ENCODE measurements at regions not wholly inside any gene's neighbourhood (a gene's known extent, or its start where the extent isn't known, plus 50 kb on each side); places are given as distances from the start of the nearest gene placed in this dataset.

- Histone ChIP-seq H3K4me1 (ENCODE audit: insufficient read depth, low read length, severe bottlenecking) (peaks cover 9% of the 10 kb centered on the region), H3K27ac (ENCODE audit: low read depth, low read length, poor library complexity, severe bottlenecking) (no peak overlapping the region), H3F3A (ENCODE audit: insufficient read depth, low read length) (no peaks in the 10 kb centered on the region), H3K27me3 (ENCODE audit: insufficient read depth, low read length) (no peaks in the 10 kb centered on the region), H3K79me2 (ENCODE audit: insufficient read depth, low read length) (no peaks in the 10 kb centered on the region), H3K4me2 (ENCODE audit: low read length) (no peak overlapping the region), H3K9me2 (ENCODE audit: low read depth, low read length) (no peaks in the 10 kb centered on the region), H3K4me3 (ENCODE audit: low read depth, low read length, poor library complexity, severe bottlenecking) (no peak overlapping the region), H3K9ac (ENCODE audit: low read length) (no peak overlapping the region), H2AFZ (ENCODE audit: low read length) (no peak overlapping the region), H4K20me1 (ENCODE audit: insufficient read depth, low read length) (no peaks in the 10 kb centered on the region), H3K9me3 (ENCODE audit: low read length) (no peaks in the 10 kb centered on the region), H3K36me3 (ENCODE audit: insufficient read depth, low read length) (no peaks in the 10 kb centered on the region)
- TF ChIP-seq EZH2 (IDR thresholded peaks at IDR 0.05; ENCODE audit: borderline replicate concordance, low read length) (no peak), CTCF (IDR thresholded peaks at IDR 0.05; ENCODE audit: low read length) (no peak)
Measured at GRCh38 chr5:122690266-122690665, 84.6 kb upstream of the SNX2 start.

GRCh38 chr5:122691931-122692330 lies 82.9 kb upstream of the SNX2 start:
- Histone ChIP-seq H3K4me3 (ENCODE audit: low read depth, low read length, poor library complexity, severe bottlenecking) (no peak overlapping the region), H3K4me1 (ENCODE audit: insufficient read depth, low read length, severe bottlenecking) (peaks cover 15% of the 10 kb centered on the region), H3F3A (ENCODE audit: insufficient read depth, low read length) (no peaks in the 10 kb centered on the region), H3K4me2 (ENCODE audit: low read length) (no peak overlapping the region), H3K9me2 (ENCODE audit: low read depth, low read length) (no peaks in the 10 kb centered on the region), H3K27me3 (ENCODE audit: insufficient read depth, low read length) (no peaks in the 10 kb centered on the region), H3K9ac (ENCODE audit: low read length) (no peak overlapping the region), H3K36me3 (ENCODE audit: insufficient read depth, low read length) (no peaks in the 10 kb centered on the region), H2AFZ (ENCODE audit: low read length) (no peak overlapping the region), H3K27ac (ENCODE audit: low read depth, low read length, poor library complexity, severe bottlenecking) (no peak overlapping the region), H3K9me3 (ENCODE audit: low read length) (no peaks in the 10 kb centered on the region), H4K20me1 (ENCODE audit: insufficient read depth, low read length) (no peaks in the 10 kb centered on the region), H3K79me2 (ENCODE audit: insufficient read depth, low read length) (no peaks in the 10 kb centered on the region)
- TF ChIP-seq CTCF (IDR thresholded peaks at IDR 0.05; ENCODE audit: low read length) (no peak), EZH2 (IDR thresholded peaks at IDR 0.05; ENCODE audit: borderline replicate concordance, low read length) (no peak)

GRCh38 chr5:122693963-122694362 lies 80.9 kb upstream of the SNX2 start:
- Histone ChIP-seq H3K9me3 (ENCODE audit: low read length) (no peaks in the 10 kb centered on the region), H3K27me3 (ENCODE audit: insufficient read depth, low read length) (no peaks in the 10 kb centered on the region), H3K9ac (ENCODE audit: low read length) (no peak overlapping the region), H2AFZ (ENCODE audit: low read length) (no peak overlapping the region), H3K79me2 (ENCODE audit: insufficient read depth, low read length) (no peaks in the 10 kb centered on the region), H3K36me3 (ENCODE audit: insufficient read depth, low read length) (no peaks in the 10 kb centered on the region), H3K4me2 (ENCODE audit: low read length) (no peak overlapping the region), H4K20me1 (ENCODE audit: insufficient read depth, low read length) (no peaks in the 10 kb centered on the region), H3F3A (ENCODE audit: insufficient read depth, low read length) (no peaks in the 10 kb centered on the region), H3K4me3 (ENCODE audit: low read depth, low read length, poor library complexity, severe bottlenecking) (no peak overlapping the region), H3K27ac (ENCODE audit: low read depth, low read length, poor library complexity, severe bottlenecking) (no peak overlapping the region), H3K9me2 (ENCODE audit: low read depth, low read length) (no peaks in the 10 kb centered on the region), H3K4me1 (ENCODE audit: insufficient read depth, low read length, severe bottlenecking) (peaks cover 29% of the 10 kb centered on the region)
- no peak for TF ChIP-seq CTCF (IDR thresholded peaks at IDR 0.05; ENCODE audit: low read length)
- no peak for TF ChIP-seq EZH2 (IDR thresholded peaks at IDR 0.05; ENCODE audit: borderline replicate concordance, low read length)
